GM12878 (cell line): ENCODE measurements at regions not wholly inside any gene's neighbourhood (a gene's known extent, or its start where the extent isn't known, plus 50 kb on each side); places are given as distances from the start of the nearest gene placed in this dataset.

Experiments
- ATAC-seq: fragments of 200-7000 bp; cut with Tn5 transposase; 3 replicates; pipeline ENCODE4 v1.9.1; 2020; ENCODE audit warnings: mild to moderate bottlenecking, moderate library complexity
- BruUV-seq: library from RNA; stranded (reverse); fragments of 400-500 nt; replicated peaks from 2 replicates; lab custom pipeline; 2021; lab: Mats Ljungman, UMichigan
- CTCF ChIA-PET: fragments of 300-600 bp; sonication (Branson Sonifier 250); formaldehyde crosslinking; extraction: SDS; loops from one replicate; lab custom pipeline; 2021; ENCODE audit warnings: inconsistent platforms; lab: Yijun Ruan, JAX
- POLR2A ChIA-PET: fragments of 350-600 bp; formaldehyde crosslinking; extraction: SDS; loops from one replicate; lab custom pipeline; 2021; ENCODE audit warnings: inconsistent platforms; lab: Charles Lee
- RAD21 ChIA-PET: fragments of 300-600 bp; sonication (Branson Sonifier 250); formaldehyde crosslinking; loops from one replicate; lab custom pipeline; 2023; ENCODE audit warnings: antibody characterized with exemption; ENCODE audit not compliant: unreplicated experiment; lab: Charles Lee
- SMC1A ChIA-PET: fragments of 300-600 bp; sonication (Branson Sonifier 250); formaldehyde crosslinking; loops from one replicate; lab custom pipeline; 2023; ENCODE audit not compliant: unreplicated experiment, uncharacterized antibody; lab: Charles Lee
- DNase-seq: peaks from one replicate; pipeline ENCODE4 v3.0.0-alpha.2; 2011; ENCODE audit warnings: low read depth, low spot score
- FAIRE-seq: peaks from 3 replicates; lab custom pipeline; 2011; peaks lifted over from hg19 to GRCh38; lab: Jason Lieb, UNC
- H2AFZ ChIP-seq: 2 replicates; pipeline ENCODE4 v1.6.0; 2011; ENCODE audit warnings: low read depth, low read length, control low read depth; ENCODE audit not compliant: control insufficient read depth
- H3K27ac ChIP-seq: 2 replicates; pipeline ENCODE4 v1.5.1; 2011; ENCODE audit warnings: control low read depth; ENCODE audit not compliant: control insufficient read depth, insufficient read depth
- H3K27me3 ChIP-seq, 2 experiments: replicated peaks in 1 of 2; 2 replicates each; pipeline versions ENCODE4 v1.6.0 to v1.6.1; 2011; ENCODE audit warnings: low read length in 1 of 2; ENCODE audit not compliant: control insufficient read depth in 2 of 2, insufficient read depth in 2 of 2
- H3K36me3 ChIP-seq, 2 experiments: 2 replicates each; pipeline ENCODE4 v1.5.1; 2011; ENCODE audit warnings: low read length in 1 of 2; ENCODE audit not compliant: control insufficient read depth in 2 of 2, insufficient read depth in 2 of 2
- H3K4me1 ChIP-seq: 2 replicates; pipeline ENCODE4 v1.6.1; 2011; ENCODE audit warnings: mild to moderate bottlenecking, low read length, moderate library complexity, mixed read lengths; ENCODE audit not compliant: control insufficient read depth, insufficient read depth
- H3K4me2 ChIP-seq: 2 replicates; pipeline ENCODE4 v1.6.0; 2011; ENCODE audit warnings: control low read depth; ENCODE audit not compliant: control insufficient read depth, insufficient read depth
- H3K4me3 ChIP-seq: fragments of 200-600 bp; sonication (generic); 2 replicates; pipeline ENCODE4 v1.5.1; 2016
- H3K79me2 ChIP-seq: 2 replicates; pipeline ENCODE4 v1.6.0; 2011; ENCODE audit warnings: low read length; ENCODE audit not compliant: control insufficient read depth, insufficient read depth
- H3K9ac ChIP-seq: 2 replicates; pipeline ENCODE4 v1.8.0; 2011; ENCODE audit warnings: low read length, control low read depth, mixed read lengths; ENCODE audit not compliant: control insufficient read depth, insufficient read depth
- H3K9me3 ChIP-seq: replicated peaks from 3 replicates; pipeline ENCODE4 v1.5.1; 2011; ENCODE audit warnings: mild to moderate bottlenecking, low read length; ENCODE audit not compliant: control insufficient read depth, insufficient read depth
- H4K20me1 ChIP-seq: 2 replicates; pipeline ENCODE4 v1.6.0; 2011; ENCODE audit not compliant: control insufficient read depth, insufficient read depth
- BHLHE40 ChIP-seq, 2 experiments: fragments of 450-650 bp in 1 of 2; IDR thresholded peaks; 2 replicates each; pipeline ENCODE4 v1.6.1; 2011 to 2017; ENCODE audit warnings: low read depth in 2 of 2, borderline replicate concordance in 1 of 2, improper control_type of control experiment in 1 of 2, low read length in 1 of 2, mild to moderate bottlenecking in 1 of 2
- CEBPB ChIP-seq, 2 experiments: fragments of 150-350 bp in 1 of 2; IDR thresholded peaks; 2 replicates each; pipeline ENCODE4 v1.6.1; 2012 to 2014; ENCODE audit warnings: low read depth in 2 of 2, low read length in 2 of 2, borderline replicate concordance in 1 of 2, inconsistent platforms in 1 of 2
- RCOR1 ChIP-seq: conservative IDR thresholded peaks from 2 replicates; pipeline ENCODE4 v1.6.1; 2012; ENCODE audit warnings: low read depth, low read length, improper control_type of control experiment
- RUNX3 ChIP-seq: IDR thresholded peaks from 2 replicates; pipeline ENCODE4 v1.6.1; 2012; ENCODE audit warnings: low read length, inconsistent platforms
- SKIL ChIP-seq: fragments of 450-650 bp; IDR thresholded peaks from 2 replicates; pipeline ENCODE4 v1.6.1; 2017; ENCODE audit warnings: mild to moderate bottlenecking, low read depth, inconsistent platforms; ENCODE audit not compliant: poor library complexity, severe bottlenecking
- SMC3 ChIP-seq: IDR thresholded peaks from 2 replicates; pipeline ENCODE4 v1.6.1; 2011; ENCODE audit warnings: low read length, improper control_type of control experiment, borderline replicate concordance
- SRF ChIP-seq, 2 experiments: IDR thresholded peaks; 2 replicates each; pipeline ENCODE4 v1.6.1; 2011; ENCODE audit warnings: low read depth in 2 of 2, low read length in 2 of 2, mild to moderate bottlenecking in 1 of 2, moderate library complexity in 1 of 2
- STAT1 ChIP-seq: fragments of 450-650 bp; conservative IDR thresholded peaks from 2 replicates; pipeline ENCODE4 v1.6.1; 2014; ENCODE audit warnings: antibody characterized with exemption, mild to moderate bottlenecking
- SUZ12 ChIP-seq: fragments of 200-600 bp; sonication (generic); IDR thresholded peaks from one replicate; pipeline ENCODE4 v1.6.1; 2018; ENCODE audit warnings: antibody characterized with exemption, mild to moderate bottlenecking; ENCODE audit not compliant: unreplicated experiment
- WGBS: methylation state at CpG from one replicate; pipeline ENCODE4 v1.1.6; 2016; ENCODE audit warnings: low lambda C conversion rate; ENCODE audit not compliant: insufficient replicate concordance, insufficient coverage; ENCODE audit errors: missing lambda C conversion rate; 5-methylcytosine and 5-hydroxymethylcytosine counted together
- in situ Hi-C: fragments of 300-500 bp; cut with MboI; formaldehyde crosslinking; loops from 9 replicates; pipeline ENCODE4 v1.14.3; 2018; ENCODE audit warnings: mixed read lengths
- intact Hi-C: fragments of 100-400 bp; cut with micrococcal nuclease; formaldehyde crosslinking; loops from one replicate; pipeline ENCODE4 v1.14.2; 2022; ENCODE audit not compliant: unreplicated experiment
- TF ChIP-seq, protein P1 (sequence below): fragments of 450-650 bp; IDR thresholded peaks from 2 replicates; pipeline ENCODE4 v1.6.1; 2017; ENCODE audit warnings: mild to moderate bottlenecking, moderate library complexity
- TF ChIP-seq, protein P2 (sequence below): IDR thresholded peaks from 2 replicates; pipeline ENCODE4 v1.6.1; 2011; ENCODE audit warnings: mild to moderate bottlenecking, low read depth, low read length, moderate library complexity; ENCODE audit not compliant: insufficient replicate concordance
- TF ChIP-seq, protein P3 (sequence below): fragments of 150-350 bp; IDR thresholded peaks from 2 replicates; pipeline ENCODE4 v1.6.1; 2016; ENCODE audit warnings: low read depth, low read length

- CTCF ChIA-PET: no interaction called here
- SMC1A ChIA-PET: interaction anchor here (1.3 to 1.8 kb wide), 2 partner anchors 10 to 13 kb away, joined by 3 to 5 read pairs; no protein-coding TSS in a partner anchor
- intact Hi-C loops (no loop called here), in situ Hi-C loops (no loop called here)
- H3K9me3 ChIP-seq: no peaks in the 10 kb centered on the region
- H4K20me1 ChIP-seq: no peaks in the 10 kb centered on the region
- no peak overlapping the region for H3K4me3 ChIP-seq
- no peak overlapping the region for H3K27ac ChIP-seq
- H3K9ac ChIP-seq: no peak overlapping the region
- POLR2A ChIA-PET: no interaction called here
- no peak overlapping the region for H3K4me2 ChIP-seq
- BruUV-seq: no TSS peak
- H3K27me3 ChIP-seq: no peaks in the 10 kb centered on the region
- H3K79me2 ChIP-seq: no peaks in the 10 kb centered on the region
- H3K36me3 ChIP-seq: no peaks in the 10 kb centered on the region
- no peak overlapping the region for H2AFZ ChIP-seq
- 22% methylated on average over 2 of the region's 2 CpGs for WGBS
- FAIRE-seq (peak; percentile 31), DNase-seq (no peak), ATAC-seq (no peak)
- no peaks in the 10 kb centered on the region for H3K4me1 ChIP-seq
- RAD21 ChIA-PET: no interaction called here
- TF ChIP-seq STAT1 (no peak), BHLHE40 (IDR thresholded peaks at IDR 0.05; ENCODE audit: borderline replicate concordance in 1 of 2, low read depth in 2 of 2, low read length in 1 of 2) (no peak), SMC3 (no peak), SRF (IDR thresholded peaks at IDR 0.05; ENCODE audit: low read depth in 2 of 2, low read length in 2 of 2) (no peak), SKIL (no peak), CEBPB (IDR thresholded peaks at IDR 0.05; ENCODE audit: borderline replicate concordance in 1 of 2, low read depth in 2 of 2, low read length in 2 of 2) (no peak), RUNX3 (no peak), SUZ12 (no peak), RCOR1 (no peak)
- TF ChIP-seq, protein P1, sequence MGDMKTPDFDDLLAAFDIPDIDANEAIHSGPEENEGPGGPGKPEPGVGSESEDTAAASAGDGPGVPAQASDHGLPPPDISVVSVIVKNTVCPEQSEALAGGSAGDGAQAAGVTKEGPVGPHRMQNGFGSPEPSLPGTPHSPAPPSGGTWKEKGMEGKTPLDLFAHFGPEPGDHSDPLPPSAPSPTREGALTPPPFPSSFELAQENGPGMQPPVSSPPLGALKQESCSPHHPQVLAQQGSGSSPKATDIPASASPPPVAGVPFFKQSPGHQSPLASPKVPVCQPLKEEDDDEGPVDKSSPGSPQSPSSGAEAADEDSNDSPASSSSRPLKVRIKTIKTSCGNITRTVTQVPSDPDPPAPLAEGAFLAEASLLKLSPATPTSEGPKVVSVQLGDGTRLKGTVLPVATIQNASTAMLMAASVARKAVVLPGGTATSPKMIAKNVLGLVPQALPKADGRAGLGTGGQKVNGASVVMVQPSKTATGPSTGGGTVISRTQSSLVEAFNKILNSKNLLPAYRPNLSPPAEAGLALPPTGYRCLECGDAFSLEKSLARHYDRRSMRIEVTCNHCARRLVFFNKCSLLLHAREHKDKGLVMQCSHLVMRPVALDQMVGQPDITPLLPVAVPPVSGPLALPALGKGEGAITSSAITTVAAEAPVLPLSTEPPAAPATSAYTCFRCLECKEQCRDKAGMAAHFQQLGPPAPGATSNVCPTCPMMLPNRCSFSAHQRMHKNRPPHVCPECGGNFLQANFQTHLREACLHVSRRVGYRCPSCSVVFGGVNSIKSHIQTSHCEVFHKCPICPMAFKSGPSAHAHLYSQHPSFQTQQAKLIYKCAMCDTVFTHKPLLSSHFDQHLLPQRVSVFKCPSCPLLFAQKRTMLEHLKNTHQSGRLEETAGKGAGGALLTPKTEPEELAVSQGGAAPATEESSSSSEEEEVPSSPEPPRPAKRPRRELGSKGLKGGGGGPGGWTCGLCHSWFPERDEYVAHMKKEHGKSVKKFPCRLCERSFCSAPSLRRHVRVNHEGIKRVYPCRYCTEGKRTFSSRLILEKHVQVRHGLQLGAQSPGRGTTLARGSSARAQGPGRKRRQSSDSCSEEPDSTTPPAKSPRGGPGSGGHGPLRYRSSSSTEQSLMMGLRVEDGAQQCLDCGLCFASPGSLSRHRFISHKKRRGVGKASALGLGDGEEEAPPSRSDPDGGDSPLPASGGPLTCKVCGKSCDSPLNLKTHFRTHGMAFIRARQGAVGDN: no peak
- TF ChIP-seq, protein P2, sequence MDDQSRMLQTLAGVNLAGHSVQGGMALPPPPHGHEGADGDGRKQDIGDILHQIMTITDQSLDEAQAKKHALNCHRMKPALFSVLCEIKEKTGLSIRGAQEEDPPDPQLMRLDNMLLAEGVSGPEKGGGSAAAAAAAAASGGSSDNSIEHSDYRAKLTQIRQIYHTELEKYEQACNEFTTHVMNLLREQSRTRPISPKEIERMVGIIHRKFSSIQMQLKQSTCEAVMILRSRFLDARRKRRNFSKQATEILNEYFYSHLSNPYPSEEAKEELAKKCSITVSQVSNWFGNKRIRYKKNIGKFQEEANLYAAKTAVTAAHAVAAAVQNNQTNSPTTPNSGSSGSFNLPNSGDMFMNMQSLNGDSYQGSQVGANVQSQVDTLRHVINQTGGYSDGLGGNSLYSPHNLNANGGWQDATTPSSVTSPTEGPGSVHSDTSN: no peak
- TF ChIP-seq, protein P3, sequence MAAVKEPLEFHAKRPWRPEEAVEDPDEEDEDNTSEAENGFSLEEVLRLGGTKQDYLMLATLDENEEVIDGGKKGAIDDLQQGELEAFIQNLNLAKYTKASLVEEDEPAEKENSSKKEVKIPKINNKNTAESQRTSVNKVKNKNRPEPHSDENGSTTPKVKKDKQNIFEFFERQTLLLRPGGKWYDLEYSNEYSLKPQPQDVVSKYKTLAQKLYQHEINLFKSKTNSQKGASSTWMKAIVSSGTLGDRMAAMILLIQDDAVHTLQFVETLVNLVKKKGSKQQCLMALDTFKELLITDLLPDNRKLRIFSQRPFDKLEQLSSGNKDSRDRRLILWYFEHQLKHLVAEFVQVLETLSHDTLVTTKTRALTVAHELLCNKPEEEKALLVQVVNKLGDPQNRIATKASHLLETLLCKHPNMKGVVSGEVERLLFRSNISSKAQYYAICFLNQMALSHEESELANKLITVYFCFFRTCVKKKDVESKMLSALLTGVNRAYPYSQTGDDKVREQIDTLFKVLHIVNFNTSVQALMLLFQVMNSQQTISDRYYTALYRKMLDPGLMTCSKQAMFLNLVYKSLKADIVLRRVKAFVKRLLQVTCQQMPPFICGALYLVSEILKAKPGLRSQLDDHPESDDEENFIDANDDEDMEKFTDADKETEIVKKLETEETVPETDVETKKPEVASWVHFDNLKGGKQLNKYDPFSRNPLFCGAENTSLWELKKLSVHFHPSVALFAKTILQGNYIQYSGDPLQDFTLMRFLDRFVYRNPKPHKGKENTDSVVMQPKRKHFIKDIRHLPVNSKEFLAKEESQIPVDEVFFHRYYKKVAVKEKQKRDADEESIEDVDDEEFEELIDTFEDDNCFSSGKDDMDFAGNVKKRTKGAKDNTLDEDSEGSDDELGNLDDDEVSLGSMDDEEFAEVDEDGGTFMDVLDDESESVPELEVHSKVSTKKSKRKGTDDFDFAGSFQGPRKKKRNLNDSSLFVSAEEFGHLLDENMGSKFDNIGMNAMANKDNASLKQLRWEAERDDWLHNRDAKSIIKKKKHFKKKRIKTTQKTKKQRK: no peak
These were observed 143.4 kb upstream of the CDH6 start for GRCh38 chr5:31049936-31050704.
